Osteoblast (primary cell): ENCODE measurements at regions not wholly inside any gene's neighbourhood (a gene's known extent, or its start where the extent isn't known, plus 50 kb on each side); places are given as distances from the start of the nearest gene placed in this dataset.

ENCODE experiments used
- DNase-seq: peaks from one replicate; pipeline ENCODE4 v3.0.0; 2011; ENCODE audit warnings: low spot score, mixed read lengths; ENCODE audit not compliant: insufficient read length; ENCODE audit errors: missing footprints
- H2AFZ ChIP-seq: 2 replicates; pipeline ENCODE4 v1.6.0; 2011; ENCODE audit warnings: mild to moderate bottlenecking, low read length
- H3K27ac ChIP-seq: 2 replicates; pipeline ENCODE4 v1.5.1; 2011; ENCODE audit warnings: mild to moderate bottlenecking, low read depth, low read length, moderate library complexity
- H3K27me3 ChIP-seq: 2 replicates; pipeline ENCODE4 v1.6.0; 2012; ENCODE audit warnings: mild to moderate bottlenecking, control low read depth, inconsistent platforms, low read length, moderate library complexity; ENCODE audit not compliant: insufficient read depth
- H3K36me3 ChIP-seq: 2 replicates; pipeline ENCODE4 v1.5.1; 2011; ENCODE audit warnings: mild to moderate bottlenecking, low read length, control low read depth, moderate library complexity; ENCODE audit not compliant: insufficient read depth
- H3K4me1 ChIP-seq: 2 replicates; pipeline ENCODE4 v1.5.1; 2011; ENCODE audit warnings: mild to moderate bottlenecking, low read length, control low read depth, moderate library complexity; ENCODE audit not compliant: insufficient read depth
- H3K4me2 ChIP-seq: 2 replicates; pipeline ENCODE4 v1.6.0; 2011; ENCODE audit warnings: mild to moderate bottlenecking, low read length; ENCODE audit not compliant: insufficient read depth
- H3K4me3 ChIP-seq: fragments of 200-600 bp; sonication (generic); 3 replicates; pipeline ENCODE4 v1.5.1; 2012; ENCODE audit warnings: mild to moderate bottlenecking, low read length, inconsistent platforms; ENCODE audit not compliant: insufficient read depth
- H3K79me2 ChIP-seq: 2 replicates; pipeline ENCODE4 v1.6.0; 2012; ENCODE audit warnings: mild to moderate bottlenecking, low read length, control low read depth, inconsistent platforms; ENCODE audit not compliant: insufficient read depth
- H3K9me3 ChIP-seq: 2 replicates; pipeline ENCODE4 v1.5.1; 2011; ENCODE audit warnings: low read depth, low read length, control low read depth
- H4K20me1 ChIP-seq: 2 replicates; pipeline ENCODE4 v1.6.0; 2012; ENCODE audit warnings: mild to moderate bottlenecking, low read length, control low read depth; ENCODE audit not compliant: insufficient read depth
- CTCF ChIP-seq: IDR thresholded peaks from 2 replicates; pipeline ENCODE4 v1.5.1; 2011; ENCODE audit warnings: mild to moderate bottlenecking, low read depth, low read length, moderate library complexity; ENCODE audit errors: extremely low read depth

GRCh38 chr7:126213876-126214275 is 1038.9 kb downstream of the GRM8 start:
- H4K20me1 ChIP-seq = no peaks in the 10 kb centered on the region
- H3K27ac ChIP-seq = no peak overlapping the region
- no peak overlapping the region for H3K4me3 ChIP-seq
- H3K79me2 ChIP-seq = no peaks in the 10 kb centered on the region
- no peaks in the 10 kb centered on the region for H3K27me3 ChIP-seq
- no peak overlapping the region for H3K4me2 ChIP-seq
- no peaks in the 10 kb centered on the region for H3K36me3 ChIP-seq
- H2AFZ ChIP-seq = no peak overlapping the region
- TF ChIP-seq CTCF = no peak
- no peak for DNase-seq
- H3K9me3 ChIP-seq = no peaks in the 10 kb centered on the region
- no peaks in the 10 kb centered on the region for H3K4me1 ChIP-seq

- Histone ChIP-seq H3K4me2 (no peak overlapping the region), H3K36me3 (no peaks in the 10 kb centered on the region), H3K4me1 (no peaks in the 10 kb centered on the region), H3K79me2 (no peaks in the 10 kb centered on the region), H3K4me3 (no peak overlapping the region), H3K27ac (no peak overlapping the region), H4K20me1 (no peaks in the 10 kb centered on the region), H2AFZ (no peak overlapping the region), H3K27me3 (no peaks in the 10 kb centered on the region), H3K9me3 (no peaks in the 10 kb centered on the region)
- no peak for TF ChIP-seq CTCF
- DNase-seq = no peak
Measured at GRCh38 chr7:126211875-126212274, 1040.9 kb downstream of the GRM8 start.

DNA sequence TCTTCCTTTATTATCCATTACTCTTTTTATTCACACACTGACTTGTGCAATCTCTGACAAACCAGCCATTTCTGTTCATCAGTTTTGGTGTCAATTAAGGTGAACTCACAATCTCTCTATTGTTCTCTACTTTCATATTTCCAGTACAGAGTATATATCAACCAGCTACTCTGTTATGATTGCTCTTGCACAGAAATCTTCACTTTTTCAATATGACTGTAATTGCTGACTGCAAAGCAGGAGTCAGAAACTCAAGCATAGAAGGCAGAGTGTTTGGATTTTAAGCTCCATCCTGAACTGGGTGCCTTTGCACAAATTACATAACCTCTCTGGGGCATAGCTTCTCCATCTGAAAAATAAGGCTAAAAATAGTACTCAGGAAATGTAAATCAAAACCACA is 1042.0 kb downstream of the GRM8 start:
- no peaks in the 10 kb centered on the region for H3K36me3 ChIP-seq
- no peaks in the 10 kb centered on the region for H3K9me3 ChIP-seq
- no peaks in the 10 kb centered on the region for H3K4me1 ChIP-seq
- no peak overlapping the region for H3K4me2 ChIP-seq
- no peaks in the 10 kb centered on the region for H3K27me3 ChIP-seq
- no peaks in the 10 kb centered on the region for H4K20me1 ChIP-seq
- no peak for TF ChIP-seq CTCF
- no peaks in the 10 kb centered on the region for H3K79me2 ChIP-seq
- no peak for DNase-seq
- H2AFZ ChIP-seq = no peak overlapping the region
- no peak overlapping the region for H3K4me3 ChIP-seq
- H3K27ac ChIP-seq = no peak overlapping the region

DNA sequence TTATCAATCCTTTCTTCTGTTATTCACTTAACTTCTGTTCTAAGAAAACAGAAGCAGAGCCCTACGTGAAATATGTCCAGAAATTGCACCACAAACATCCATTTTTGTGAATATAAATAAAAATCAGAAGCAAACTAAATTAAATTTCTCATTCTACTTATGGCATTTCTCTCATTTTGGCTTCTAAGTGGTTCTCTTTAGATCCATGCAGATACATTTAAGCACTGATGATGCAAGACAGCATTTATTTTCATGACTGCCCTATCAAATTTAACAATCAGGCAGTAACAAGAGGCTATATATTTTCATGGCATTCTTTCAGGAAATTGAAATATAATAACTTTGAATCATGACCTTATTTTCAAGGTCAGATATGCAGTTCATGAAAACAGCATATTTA is 1049.6 kb downstream of the GRM8 start:
- H3K36me3 ChIP-seq = no peaks in the 10 kb centered on the region
- no peaks in the 10 kb centered on the region for H3K79me2 ChIP-seq
- no peaks in the 10 kb centered on the region for H3K9me3 ChIP-seq
- no peaks in the 10 kb centered on the region for H3K4me1 ChIP-seq
- H3K27ac ChIP-seq = no peak overlapping the region
- no peaks in the 10 kb centered on the region for H3K27me3 ChIP-seq
- H4K20me1 ChIP-seq = no peaks in the 10 kb centered on the region
- DNase-seq = no peak
- H3K4me3 ChIP-seq = no peak overlapping the region
- TF ChIP-seq CTCF = no peak
- H2AFZ ChIP-seq = no peak overlapping the region
- H3K4me2 ChIP-seq = no peak overlapping the region
